IPS-20b (cell line): ENCODE measurements at regions not wholly inside any gene's neighbourhood (a gene's known extent, or its start where the extent isn't known, plus 50 kb on each side); places are given as distances from the start of the nearest gene placed in this dataset.
"Not testable (repeated sequence)": the region's sequence is repeated elsewhere in the genome, so short reads cannot be mapped to it uniquely, and the experiment has no call there.

Source experiments
- H3K27ac ChIP-seq: one replicate; pipeline ENCODE4 v1.5.1; 2013; ENCODE audit warnings: low read length
- H3K27me3 ChIP-seq: 2 replicates; pipeline ENCODE4 v1.6.1; 2013; ENCODE audit warnings: mild to moderate bottlenecking, low read length, inconsistent platforms; ENCODE audit not compliant: insufficient read depth
- H3K36me3 ChIP-seq: 2 replicates; pipeline ENCODE4 v1.6.1; 2013; ENCODE audit warnings: low read depth, mild to moderate bottlenecking, inconsistent platforms, low read length, moderate library complexity; ENCODE audit not compliant: insufficient read depth
- H3K4me1 ChIP-seq: 2 replicates; pipeline ENCODE4 v1.6.1; 2013; ENCODE audit warnings: mild to moderate bottlenecking, control low read depth, inconsistent platforms, low read length, moderate library complexity; ENCODE audit not compliant: insufficient read depth
- H3K4me3 ChIP-seq: 2 replicates; pipeline ENCODE4 v1.5.1; 2013; ENCODE audit warnings: mild to moderate bottlenecking, low read length, inconsistent platforms
- H3K9ac ChIP-seq: 2 replicates; pipeline ENCODE4 v1.6.1; 2013; ENCODE audit warnings: low read depth, mild to moderate bottlenecking, inconsistent platforms, low read length, moderate library complexity
- H3K9me3 ChIP-seq: 2 replicates; pipeline ENCODE4 v1.6.1; 2013; ENCODE audit warnings: mild to moderate bottlenecking, low read depth, low read length, inconsistent platforms; ENCODE audit not compliant: insufficient read depth

- H3K27me3 ChIP-seq: no peaks in the 10 kb centered on the region
- H3K27ac ChIP-seq: no peak overlapping the region
- H3K9ac ChIP-seq: no peak overlapping the region
- H3K36me3 ChIP-seq: no peaks in the 10 kb centered on the region
- H3K4me3 ChIP-seq: no peak overlapping the region
- no peaks in the 10 kb centered on the region for H3K9me3 ChIP-seq
- no peaks in the 10 kb centered on the region for H3K4me1 ChIP-seq
Measured at GRCh38 chr5:123699571-123699970, 187.6 kb downstream of the CSNK1G3 start.

- not testable (repeated sequence) for H3K9ac ChIP-seq, H3K27ac ChIP-seq, H3K27me3 ChIP-seq, H3K9me3 ChIP-seq, H3K4me1 ChIP-seq, H3K4me3 ChIP-seq, H3K36me3 ChIP-seq
Measured at GRCh38 chr5:123698937-123699336, 187.0 kb downstream of the CSNK1G3 start.

GRCh38 chr5:123696921-123697341 is 185.0 kb downstream of the CSNK1G3 start:
- H3K27me3 ChIP-seq: no peaks in the 10 kb centered on the region
- no peak overlapping the region for H3K9ac ChIP-seq
- H3K4me1 ChIP-seq: no peaks in the 10 kb centered on the region
- H3K27ac ChIP-seq: no peak overlapping the region
- H3K4me3 ChIP-seq: no peak overlapping the region
- no peaks in the 10 kb centered on the region for H3K36me3 ChIP-seq
- no peaks in the 10 kb centered on the region for H3K9me3 ChIP-seq

GRCh38 chr5:123690821-123691220 is 178.8 kb downstream of the CSNK1G3 start:
- H3K27me3 ChIP-seq: no peaks in the 10 kb centered on the region
- no peak overlapping the region for H3K9ac ChIP-seq
- no peaks in the 10 kb centered on the region for H3K36me3 ChIP-seq
- H3K27ac ChIP-seq: no peak overlapping the region
- no peaks in the 10 kb centered on the region for H3K9me3 ChIP-seq
- no peak overlapping the region for H3K4me3 ChIP-seq
- no peaks in the 10 kb centered on the region for H3K4me1 ChIP-seq

- Histone ChIP-seq H3K36me3 (no peaks in the 10 kb centered on the region), H3K9me3 (peaks cover 29% of the 10 kb centered on the region), H3K27ac (no peak overlapping the region), H3K4me3 (no peak overlapping the region), H3K27me3 (no peaks in the 10 kb centered on the region), H3K4me1 (no peaks in the 10 kb centered on the region), H3K9ac (no peak overlapping the region)
Measured at GRCh38 chr5:123681061-123681460, 169.1 kb downstream of the CSNK1G3 start.

- Histone ChIP-seq H3K27me3 (no peaks in the 10 kb centered on the region), H3K27ac (no peak overlapping the region), H3K9me3 (no peaks in the 10 kb centered on the region), H3K36me3 (no peaks in the 10 kb centered on the region), H3K4me3 (no peak overlapping the region), H3K9ac (no peak overlapping the region), H3K4me1 (peaks cover 12% of the 10 kb centered on the region; the same call in 1 of the 2 replicates)
Measured at GRCh38 chr5:123673107-123673506, 161.1 kb downstream of the CSNK1G3 start.

- Histone ChIP-seq H3K27ac (no peak overlapping the region), H3K36me3 (no peaks in the 10 kb centered on the region), H3K9me3 (no peaks in the 10 kb centered on the region), H3K4me3 (no peak overlapping the region), H3K9ac (no peak overlapping the region), H3K4me1 (peaks cover 15% of the 10 kb centered on the region; the same call in 1 of the 2 replicates), H3K27me3 (no peaks in the 10 kb centered on the region)
Measured at GRCh38 chr5:123671711-123672456, 159.9 kb downstream of the CSNK1G3 start.

- H3K4me1 ChIP-seq: peaks cover 15% of the 10 kb centered on the region; the same call in 1 of the 2 replicates
Measured at GRCh38 chr5:123671042-123671441, 159.1 kb downstream of the CSNK1G3 start.

More at GRCh38 chr5:123671042-123671441, 159.1 kb downstream of the CSNK1G3 start:
- H3K9me3 ChIP-seq: no peaks in the 10 kb centered on the region
- H3K9ac ChIP-seq: no peak overlapping the region
- H3K27ac ChIP-seq: no peak overlapping the region
- H3K27me3 ChIP-seq: no peaks in the 10 kb centered on the region
- H3K36me3 ChIP-seq: no peaks in the 10 kb centered on the region
- no peak overlapping the region for H3K4me3 ChIP-seq
